ENCODE measurements at regions not wholly inside any gene's neighbourhood (a gene's known extent, or its start where the extent isn't known, plus 50 kb on each side); places are given as distances from the start of the nearest gene placed in this dataset.

GRCh38 chr18:37953876-37954275 lies 388.3 kb upstream of the CELF4 start:
- TF ChIP-seq BHLHE40 (IDR thresholded peaks at IDR 0.05; ENCODE audit: borderline replicate concordance) (no peak), HDGF (IDR thresholded peaks at IDR 0.05; ENCODE audit: borderline replicate concordance) (no peak), TARDBP (IDR thresholded peaks at IDR 0.05) (no peak), PKNOX1 (IDR thresholded peaks at IDR 0.05) (no peak), FOXA1 (IDR thresholded peaks at IDR 0.05) (no peak), CTBP1 (IDR thresholded peaks at IDR 0.05; ENCODE audit: borderline replicate concordance) (no peak), FOXK2 (IDR thresholded peaks at IDR 0.05) (no peak), FOXM1 (IDR thresholded peaks at IDR 0.05; ENCODE audit: borderline replicate concordance) (no peak), SP1 (IDR thresholded peaks at IDR 0.05) (no peak), L3MBTL2 (conservative IDR thresholded peaks at IDR 0.05) (no peak), ELF4 (IDR thresholded peaks at IDR 0.05) (no peak), ARNT (IDR thresholded peaks at IDR 0.05) (no peak), NFRKB (IDR thresholded peaks at IDR 0.05) (no peak)

Measured in HEK293T (cell line).